Stimulated activated naive B cell treated with anti-CD40 and anti-IgM and Interleukin-4, amounts not matched to agents 10 μg/mL and 1 μg/mL and 100 μg/mL, for 72 hours (primary cell): ENCODE measurements at regions not wholly inside any gene's neighbourhood (a gene's known extent, or its start where the extent isn't known, plus 50 kb on each side); places are given as distances from the start of the nearest gene placed in this dataset.

Experiments used
- ATAC-seq, 2 donors: fragments of 150-1000 bp; cut with Tn5 transposase; replicated peaks; 2 replicates each; pipeline ENCODE4 v1.10.0; 2021; ENCODE audit warnings: moderate library complexity in 1 of 2
- DNase-seq: peaks from one replicate; pipeline ENCODE4 v3.0.0; 2021
- H3K27ac Mint-ChIP-seq: one replicate; pipeline ENCODE4 v1.8.0; 2022; ENCODE audit warnings: mild to moderate bottlenecking, mixed read lengths
- H3K27me3 Mint-ChIP-seq, 2 donors: one replicate each; pipeline ENCODE4 v1.8.0; 2022; ENCODE audit warnings: mixed read lengths in 2 of 2
- H3K36me3 Mint-ChIP-seq, 2 donors: one replicate each; pipeline ENCODE4 v1.8.0; 2022; ENCODE audit warnings: mixed read lengths in 2 of 2, mild to moderate bottlenecking in 1 of 2
- H3K4me1 Mint-ChIP-seq, 2 donors: one replicate each; pipeline ENCODE4 v1.8.0; 2022; ENCODE audit warnings: mixed read lengths in 2 of 2, mild to moderate bottlenecking in 1 of 2
- H3K4me3 Mint-ChIP-seq, 2 donors: one replicate each; pipeline ENCODE4 v1.8.0; 2022; ENCODE audit warnings: mild to moderate bottlenecking in 2 of 2, mixed read lengths in 2 of 2, moderate library complexity in 1 of 2
- H3K9me3 Mint-ChIP-seq, 2 donors: one replicate each; pipeline ENCODE4 v1.8.0; 2022; ENCODE audit warnings: mixed read lengths in 2 of 2, mild to moderate bottlenecking in 1 of 2

DNA sequence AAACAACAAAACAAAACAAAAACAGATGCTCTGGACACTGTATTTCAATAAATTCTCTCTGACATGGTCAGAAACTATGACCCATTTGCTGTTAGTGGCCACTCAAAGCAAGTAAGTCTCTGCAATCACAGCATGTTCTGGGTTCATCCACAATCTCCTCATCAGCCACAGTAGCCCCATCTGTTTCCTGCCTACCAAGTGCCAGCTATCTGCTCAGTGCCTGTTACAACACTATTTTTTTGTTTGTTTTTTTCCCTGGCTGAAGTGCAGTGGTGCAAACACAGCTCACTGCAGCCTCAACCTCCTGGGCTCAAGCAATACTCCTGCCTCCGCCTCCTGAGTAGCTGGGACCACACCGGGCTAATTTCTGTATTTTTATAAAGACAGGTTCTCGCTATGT lies 137.9 kb downstream of the SOX9 start:
- ATAC-seq (no peak), DNase-seq (no peak)
- H3K36me3 Mint-ChIP-seq = no peaks in the 10 kb centered on the region
- H3K4me1 Mint-ChIP-seq = no peaks in the 10 kb centered on the region
- H3K27ac Mint-ChIP-seq = no peak overlapping the region
- no peak overlapping the region for H3K4me3 Mint-ChIP-seq
- no peaks in the 10 kb centered on the region for H3K27me3 Mint-ChIP-seq
- H3K9me3 Mint-ChIP-seq = peaks cover 6 to 11% of the 10 kb centered on the region in 2 donors

DNA sequence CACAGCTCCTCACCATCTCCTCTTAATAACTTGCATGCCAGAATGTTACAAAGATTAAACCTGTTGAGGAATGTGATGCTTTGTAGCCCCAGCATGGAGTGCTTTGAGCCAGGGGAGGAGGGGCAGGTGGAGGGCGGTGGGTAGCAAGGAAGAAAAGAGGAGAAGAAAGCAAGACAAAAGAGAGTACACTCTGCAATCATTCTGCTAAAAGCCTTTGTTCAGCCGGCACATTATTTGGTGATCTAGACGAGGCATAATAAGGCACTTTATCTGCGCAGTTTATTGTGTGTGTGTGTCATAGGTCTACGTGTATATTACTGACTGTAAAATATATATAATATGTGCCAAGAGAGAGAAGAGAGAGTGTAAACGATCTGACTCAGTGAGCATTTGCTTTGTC lies 139.1 kb downstream of the SOX9 start:
- DNase-seq (no peak), ATAC-seq (no peak)
- Mint-ChIP-seq H3K4me3 (no peak overlapping the region), H3K9me3 (peaks cover 3 to 8% of the 10 kb centered on the region in 2 donors), H3K4me1 (no peaks in the 10 kb centered on the region), H3K27me3 (no peaks in the 10 kb centered on the region), H3K27ac (no peak overlapping the region), H3K36me3 (no peaks in the 10 kb centered on the region)

DNA sequence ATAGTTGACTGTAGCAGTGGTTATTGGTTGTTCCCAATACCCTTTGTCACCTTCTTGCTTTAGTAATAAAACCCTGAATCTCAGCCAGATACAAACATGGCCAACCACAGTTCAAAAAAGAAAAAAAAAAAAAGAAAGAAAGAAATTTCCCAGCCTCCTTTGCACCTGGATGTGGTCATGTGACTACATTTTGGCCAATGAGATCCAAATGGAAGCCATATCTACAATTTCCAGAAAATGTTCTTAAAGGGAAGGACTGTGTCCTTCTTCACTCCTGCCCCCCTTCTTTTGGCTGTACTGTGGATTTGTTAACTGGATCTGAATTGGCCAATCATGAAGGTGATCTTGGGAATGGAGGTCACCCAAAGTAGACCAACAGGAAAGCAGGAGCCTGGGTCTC lies 141.9 kb downstream of the SOX9 start:
- Mint-ChIP-seq H3K27me3 (peaks cover 0 to 4% of the 10 kb centered on the region in 2 donors), H3K9me3 (peaks cover 3 to 10% of the 10 kb centered on the region in 2 donors), H3K4me3 (no peak overlapping the region), H3K4me1 (no peaks in the 10 kb centered on the region), H3K36me3 (no peaks in the 10 kb centered on the region), H3K27ac (no peak overlapping the region)
- DNase-seq (no peak), ATAC-seq (no peak)

DNA sequence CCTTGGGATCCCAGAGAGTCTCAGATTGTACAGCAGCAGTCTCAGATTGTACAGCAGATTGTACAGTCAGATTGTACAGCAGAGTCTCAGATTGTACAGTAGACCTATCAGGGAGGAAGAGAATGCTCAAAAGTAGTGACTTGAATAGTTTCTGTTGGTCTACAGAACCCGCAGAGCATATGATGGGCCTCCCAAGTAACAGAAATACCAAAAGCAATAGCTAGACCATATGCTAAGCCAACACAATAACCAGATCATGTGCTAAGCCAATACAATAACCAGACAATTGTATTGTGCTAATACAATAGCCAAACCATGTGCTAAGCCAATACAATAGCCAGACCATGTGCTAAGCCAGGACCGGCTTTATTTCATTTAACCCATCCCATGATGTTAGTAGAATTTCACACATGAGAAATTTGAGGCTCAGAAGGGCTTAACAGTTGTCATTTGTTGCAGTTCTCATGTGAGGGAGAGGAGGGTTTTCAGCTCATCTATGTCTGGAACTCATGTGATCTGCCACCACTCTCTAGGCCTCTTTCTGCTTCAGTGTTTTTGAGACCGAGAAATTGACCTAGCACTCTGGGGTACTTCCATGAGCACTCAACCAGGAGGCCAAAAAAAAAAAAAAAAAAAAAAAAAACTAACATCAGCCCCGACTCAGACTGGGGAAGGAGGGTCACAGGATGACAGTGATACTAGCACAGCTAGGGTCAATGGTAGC lies 144.0 kb downstream of the SOX9 start:
- ATAC-seq (no peak), DNase-seq (no peak)
- H3K36me3 Mint-ChIP-seq = no peaks in the 10 kb centered on the region
- H3K27me3 Mint-ChIP-seq = peaks cover 0 to 4% of the 10 kb centered on the region in 2 donors
- no peak overlapping the region for H3K27ac Mint-ChIP-seq
- H3K4me3 Mint-ChIP-seq = no peak overlapping the region
- H3K4me1 Mint-ChIP-seq = no peaks in the 10 kb centered on the region
- peaks cover 3 to 9% of the 10 kb centered on the region in 2 donors for H3K9me3 Mint-ChIP-seq

DNA sequence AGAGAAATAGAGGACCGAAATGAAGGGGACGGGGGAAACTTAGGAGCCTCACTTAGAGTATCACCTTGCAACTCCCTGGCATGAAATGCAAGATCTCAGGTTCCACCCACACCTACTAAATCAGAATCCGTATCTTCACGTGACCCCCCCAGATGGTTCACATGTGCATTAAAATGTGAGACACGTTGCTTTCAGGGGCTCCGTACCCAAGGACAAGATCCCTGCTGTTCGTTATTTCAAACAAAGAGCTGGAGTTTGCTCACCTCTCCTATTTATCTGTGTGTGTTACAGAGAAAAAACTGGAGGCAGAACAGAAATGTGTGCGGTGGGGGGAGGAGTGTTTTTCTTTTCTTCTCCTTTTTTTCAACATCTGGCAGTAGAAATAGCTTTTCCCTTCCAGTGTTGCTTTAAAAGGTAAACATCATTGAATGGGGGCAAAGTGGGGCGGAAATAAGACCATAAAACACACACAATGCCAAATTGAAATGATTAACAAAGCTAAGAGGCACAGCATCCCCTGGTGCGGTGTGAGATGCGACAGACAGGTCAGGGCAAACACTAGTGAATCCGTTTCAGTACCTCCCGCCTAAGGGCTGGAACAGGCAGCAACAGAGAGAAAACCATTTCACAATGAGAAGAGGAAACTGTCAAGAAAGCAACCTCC lies 145.4 kb downstream of the SOX9 start:
- H3K27ac Mint-ChIP-seq = no peak overlapping the region
- no peaks in the 10 kb centered on the region for H3K36me3 Mint-ChIP-seq
- peaks cover 0 to 4% of the 10 kb centered on the region in 2 donors for H3K27me3 Mint-ChIP-seq
- peaks cover 3 to 9% of the 10 kb centered on the region in 2 donors for H3K9me3 Mint-ChIP-seq
- DNase-seq (no peak), ATAC-seq (no peak)
- H3K4me1 Mint-ChIP-seq = no peaks in the 10 kb centered on the region
- no peak overlapping the region for H3K4me3 Mint-ChIP-seq

DNA sequence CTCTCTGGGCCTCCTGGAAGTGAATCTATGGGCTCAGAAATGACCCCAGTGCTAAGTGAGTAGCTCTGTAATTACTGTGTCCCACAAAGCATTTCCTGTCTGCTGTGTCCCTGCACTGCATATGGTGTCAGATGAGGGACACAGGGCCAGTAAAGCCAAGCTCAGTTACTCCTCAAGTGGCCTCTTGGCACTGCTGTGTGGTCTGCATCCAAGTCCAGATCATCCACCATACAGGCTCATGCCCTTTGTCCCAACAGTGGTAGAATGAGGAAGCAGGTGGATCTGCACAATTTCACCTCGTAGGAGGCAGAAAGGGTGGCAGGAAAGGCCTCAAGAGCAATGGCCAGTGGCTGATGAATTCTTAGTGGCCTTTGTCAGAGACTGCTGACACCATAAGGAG lies 146.8 kb downstream of the SOX9 start:
- Mint-ChIP-seq H3K4me3 (no peak overlapping the region), H3K36me3 (no peaks in the 10 kb centered on the region), H3K27me3 (peaks cover 0 to 4% of the 10 kb centered on the region in 2 donors), H3K27ac (no peak overlapping the region), H3K4me1 (no peaks in the 10 kb centered on the region), H3K9me3 (peaks cover 0 to 7% of the 10 kb centered on the region in 2 donors)
- DNase-seq (no peak), ATAC-seq (no peak)

DNA sequence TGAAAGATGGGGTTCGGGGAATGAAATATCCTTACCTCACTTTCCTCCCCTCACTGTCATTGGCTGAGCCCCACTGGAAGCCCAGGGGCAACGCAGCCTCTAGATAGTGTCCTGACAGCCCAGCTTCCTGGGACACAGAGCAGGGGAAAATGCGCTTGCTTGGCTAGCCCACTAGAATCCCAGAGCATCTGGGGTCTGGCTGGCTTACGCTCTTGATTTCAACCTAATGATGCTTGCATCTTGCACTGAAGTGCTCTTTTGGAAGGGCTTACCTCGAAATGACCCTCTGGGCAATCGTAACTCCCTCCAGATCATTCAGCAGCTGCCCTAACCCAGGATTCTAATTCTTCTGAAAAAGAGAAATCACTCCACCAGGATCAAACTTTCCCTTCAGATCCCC lies 147.6 kb downstream of the SOX9 start:
- H3K4me3 Mint-ChIP-seq = no peak overlapping the region
- peaks cover 0 to 6% of the 10 kb centered on the region in 2 donors for H3K9me3 Mint-ChIP-seq
- peaks cover 0 to 4% of the 10 kb centered on the region in 2 donors for H3K27me3 Mint-ChIP-seq
- H3K27ac Mint-ChIP-seq = no peak overlapping the region
- DNase-seq (no peak), ATAC-seq (no peak)
- no peaks in the 10 kb centered on the region for H3K36me3 Mint-ChIP-seq
- H3K4me1 Mint-ChIP-seq = no peaks in the 10 kb centered on the region

DNA sequence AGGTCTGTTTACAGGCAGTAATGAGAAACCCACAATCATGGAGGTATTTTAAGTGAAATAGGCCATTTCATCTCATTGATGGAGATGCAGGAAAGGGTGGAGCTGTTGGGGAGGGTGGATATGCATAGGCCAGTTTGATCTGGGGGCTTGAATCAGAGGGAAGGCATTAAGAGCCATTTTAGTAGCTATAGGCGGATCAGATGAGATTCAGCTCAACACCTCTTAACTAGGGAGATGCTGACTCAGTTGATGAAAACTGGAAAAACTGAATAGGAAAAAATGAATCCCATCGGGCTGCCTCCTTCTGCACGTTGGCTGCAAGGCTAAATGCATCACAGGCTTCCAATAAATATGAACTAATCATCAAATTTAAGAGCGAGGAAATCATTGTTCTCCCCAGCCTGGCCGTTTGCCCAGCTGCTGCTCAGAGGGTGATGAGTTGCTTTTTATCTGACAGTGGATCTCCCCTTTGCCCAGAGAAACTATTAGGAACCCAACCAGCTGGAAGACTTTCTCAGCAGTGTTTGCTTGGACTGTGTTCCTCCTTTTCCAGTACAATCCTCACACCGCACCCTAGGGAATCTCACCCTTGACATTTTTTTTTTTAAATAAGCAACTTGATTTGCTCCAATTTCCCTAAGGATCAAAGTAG lies 149.6 kb downstream of the SOX9 start:
- DNase-seq (no peak), ATAC-seq (no peak)
- Mint-ChIP-seq H3K27me3 (peaks cover 0 to 4% of the 10 kb centered on the region in 2 donors), H3K9me3 (peaks cover 0 to 3% of the 10 kb centered on the region in 2 donors), H3K4me1 (no peaks in the 10 kb centered on the region), H3K36me3 (no peaks in the 10 kb centered on the region), H3K4me3 (no peak overlapping the region), H3K27ac (no peak overlapping the region)

DNA sequence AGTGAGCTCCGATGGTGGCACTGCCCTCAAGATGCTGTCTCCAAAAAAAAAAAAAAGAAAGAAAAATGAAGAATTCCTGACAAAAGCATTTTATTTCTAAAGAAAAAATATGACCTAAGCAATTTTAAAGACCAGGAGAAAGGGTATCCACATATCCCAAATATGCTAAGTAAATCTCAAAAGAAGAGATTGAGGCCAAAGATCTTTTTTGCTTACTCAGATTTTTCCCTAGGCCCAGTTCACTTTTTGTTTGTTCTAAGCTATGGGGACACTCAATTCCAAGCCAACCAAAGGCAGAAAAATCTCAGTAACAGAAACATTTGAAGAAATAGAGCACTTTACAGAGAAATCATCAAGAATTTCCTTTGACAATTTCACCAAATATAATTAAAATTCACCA lies 150.8 kb downstream of the SOX9 start:
- no peak for DNase-seq
- H3K36me3 Mint-ChIP-seq = no peaks in the 10 kb centered on the region
- peaks cover 0 to under 1% of the 10 kb centered on the region in 2 donors for H3K27me3 Mint-ChIP-seq
- H3K4me1 Mint-ChIP-seq = no peaks in the 10 kb centered on the region
- H3K9me3 Mint-ChIP-seq = peaks cover 6 to 10% of the 10 kb centered on the region in 2 donors
- no peak overlapping the region for H3K27ac Mint-ChIP-seq
- H3K4me3 Mint-ChIP-seq = no peak overlapping the region
- no peak for ATAC-seq

DNA sequence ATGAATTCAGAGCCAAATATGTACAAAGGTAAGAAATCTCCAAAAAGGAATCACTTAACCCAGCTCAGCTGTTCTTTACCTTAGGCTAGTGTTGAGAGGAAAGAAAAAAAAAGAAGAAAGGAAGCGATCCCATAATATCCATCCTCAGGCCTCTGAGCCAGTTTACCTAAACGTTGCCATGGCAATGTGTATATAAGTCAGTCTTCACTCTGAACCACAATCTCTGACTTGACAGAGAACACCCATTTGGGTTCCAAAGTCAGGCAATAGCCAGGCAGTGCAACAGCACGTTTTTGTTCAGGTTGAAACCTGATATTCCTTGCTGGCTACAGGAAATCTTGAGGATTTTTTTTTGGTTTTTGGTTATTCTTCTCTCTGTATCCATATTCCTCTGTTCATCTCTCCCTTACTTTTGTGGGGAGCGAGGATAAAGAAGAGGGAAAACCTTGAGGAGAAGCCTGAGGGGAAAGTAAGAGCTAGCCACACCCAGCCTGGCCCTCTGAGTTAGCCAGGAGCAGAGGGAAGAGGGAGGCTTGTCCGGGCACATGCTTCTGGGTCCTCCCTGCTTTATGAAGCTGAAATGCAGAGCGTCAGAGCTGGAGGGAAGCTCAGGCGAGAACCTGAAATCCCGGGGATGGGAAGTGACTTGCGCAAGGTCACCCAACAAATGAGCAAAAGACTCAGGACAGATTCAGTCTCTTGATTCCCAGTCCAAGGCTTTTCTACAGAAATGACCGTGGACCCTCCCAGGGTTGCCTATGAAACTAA lies 152.7 kb downstream of the SOX9 start:
- Mint-ChIP-seq H3K36me3 (no peaks in the 10 kb centered on the region), H3K9me3 (peaks cover 6 to 10% of the 10 kb centered on the region in 2 donors), H3K27me3 (no peaks in the 10 kb centered on the region)

DNA sequence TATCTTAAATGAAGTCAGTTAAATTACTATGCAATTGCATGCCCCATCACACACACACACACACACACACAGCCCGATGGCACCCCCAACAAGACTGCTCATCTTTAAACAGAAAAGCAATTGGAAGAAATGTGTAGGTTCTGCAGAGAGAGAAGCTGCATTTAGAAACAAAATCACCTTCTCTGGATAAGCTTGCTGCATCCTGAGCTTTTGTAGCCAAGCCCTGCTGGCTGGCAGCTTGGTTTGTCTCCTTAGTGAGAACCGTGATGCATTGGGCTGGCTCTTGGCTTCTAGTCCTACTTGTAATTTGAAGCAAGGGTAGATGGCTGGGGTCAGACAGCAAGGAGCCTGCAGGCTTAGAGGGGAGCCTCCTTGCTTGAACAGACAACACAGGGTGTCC lies 153.8 kb downstream of the SOX9 start:
- Mint-ChIP-seq H3K27ac (no peak overlapping the region), H3K4me1 (no peaks in the 10 kb centered on the region), H3K4me3 (no peak overlapping the region), H3K9me3 (peaks cover 8 to 10% of the 10 kb centered on the region in 2 donors), H3K36me3 (no peaks in the 10 kb centered on the region), H3K27me3 (no peaks in the 10 kb centered on the region)
- DNase-seq = no peak
- ATAC-seq = no peak

More for the DNA sequence above, 152.7 kb downstream of the SOX9 start:
- DNase-seq (no peak), ATAC-seq (no peak)
- H3K27ac Mint-ChIP-seq = no peak overlapping the region
- H3K4me1 Mint-ChIP-seq = no peaks in the 10 kb centered on the region
- H3K4me3 Mint-ChIP-seq = no peak overlapping the region

DNA sequence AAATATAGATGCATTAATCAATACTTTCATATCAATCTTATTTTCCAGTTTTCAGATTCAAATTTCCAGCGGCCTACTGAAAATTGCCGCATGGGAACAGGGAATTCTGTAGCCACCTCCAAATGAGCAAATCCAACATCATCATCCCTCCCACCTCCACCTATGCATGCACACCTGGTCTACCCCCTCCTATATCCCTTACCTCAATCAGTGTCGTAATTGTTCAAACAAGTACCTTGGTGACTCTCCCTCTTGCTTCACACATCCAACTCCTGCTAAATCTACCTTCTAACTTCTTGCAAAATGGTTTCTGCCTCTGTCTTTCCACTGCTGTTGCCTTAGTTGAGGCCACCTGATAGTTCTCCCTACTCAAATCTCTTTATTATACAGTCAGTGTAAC lies 160.1 kb downstream of the SOX9 start:
- no peak overlapping the region for H3K4me3 Mint-ChIP-seq

DNA sequence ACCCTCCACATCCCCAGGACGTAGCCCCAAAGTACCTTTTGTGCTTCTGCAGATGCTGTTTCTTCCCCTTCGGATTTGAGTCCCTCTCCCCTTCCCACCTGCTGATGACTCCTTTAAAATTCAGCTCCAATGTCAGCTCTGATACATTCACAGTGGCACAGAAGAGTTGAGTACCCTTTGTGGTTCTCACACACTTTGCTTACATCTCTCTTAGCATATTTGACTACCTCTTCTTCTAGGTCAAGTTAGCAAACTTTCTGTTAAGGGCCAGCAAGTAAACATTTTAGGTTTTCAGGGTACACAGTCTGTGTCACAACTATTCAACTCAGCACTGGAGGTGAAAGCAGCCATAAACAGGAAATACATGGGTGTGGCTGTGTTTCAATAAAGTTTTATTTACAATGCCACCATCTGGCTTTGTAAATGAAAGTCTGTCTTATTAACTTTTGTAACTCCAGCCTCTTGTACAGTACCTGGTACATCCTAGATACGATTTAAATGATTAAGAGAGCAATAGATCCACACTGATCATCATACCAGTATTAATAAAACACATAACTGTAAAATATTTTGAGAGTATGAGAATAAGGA lies 161.7 kb downstream of the SOX9 start:
- H3K27me3 Mint-ChIP-seq = no peaks in the 10 kb centered on the region
- no peaks in the 10 kb centered on the region for H3K36me3 Mint-ChIP-seq
- H3K4me1 Mint-ChIP-seq = no peaks in the 10 kb centered on the region
- peaks cover 0 to 5% of the 10 kb centered on the region in 2 donors for H3K9me3 Mint-ChIP-seq
- ATAC-seq = no peak
- DNase-seq = no peak
- H3K27ac Mint-ChIP-seq = no peak overlapping the region
- H3K4me3 Mint-ChIP-seq = no peak overlapping the region

More for the DNA sequence above, 160.1 kb downstream of the SOX9 start:
- DNase-seq = no peak
- Mint-ChIP-seq H3K36me3 (no peaks in the 10 kb centered on the region), H3K9me3 (peaks cover 5 to 6% of the 10 kb centered on the region in 2 donors), H3K27ac (no peak overlapping the region), H3K27me3 (no peaks in the 10 kb centered on the region), H3K4me1 (no peaks in the 10 kb centered on the region)
- no peak for ATAC-seq

DNA sequence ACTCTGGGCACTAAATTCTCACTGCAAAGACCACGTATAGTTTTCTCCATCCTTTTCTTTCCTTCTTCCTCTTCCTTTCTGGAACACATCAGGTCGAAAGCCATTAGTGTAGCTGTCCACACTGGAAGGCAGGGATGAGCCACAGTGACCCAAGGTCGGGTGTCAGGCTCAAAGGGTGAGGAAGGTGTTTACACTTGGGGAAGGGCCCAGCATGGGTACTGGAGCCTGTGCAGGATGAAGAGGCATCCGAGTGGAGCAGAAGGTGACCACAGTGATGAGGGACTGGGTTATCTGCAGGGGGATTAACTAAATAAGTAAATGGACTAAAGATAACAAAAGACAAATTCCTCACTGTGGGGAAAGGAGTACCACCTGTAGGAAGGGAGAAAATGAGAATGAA lies 164.0 kb downstream of the SOX9 start:
- H3K4me1 Mint-ChIP-seq = no peaks in the 10 kb centered on the region
- no peaks in the 10 kb centered on the region for H3K27me3 Mint-ChIP-seq
- peaks cover 0 to 3% of the 10 kb centered on the region in 2 donors for H3K9me3 Mint-ChIP-seq

More for the DNA sequence above, 164.0 kb downstream of the SOX9 start:
- H3K27ac Mint-ChIP-seq = no peak overlapping the region
- no peak overlapping the region for H3K4me3 Mint-ChIP-seq
- DNase-seq = no peak
- no peak for ATAC-seq
- no peaks in the 10 kb centered on the region for H3K36me3 Mint-ChIP-seq
